GM19023 (cell line): ENCODE measurements at regions not wholly inside any gene's neighbourhood (a gene's known extent, or its start where the extent isn't known, plus 50 kb on each side); places are given as distances from the start of the nearest gene placed in this dataset.
"Not testable (repeated sequence)": the region's sequence is repeated elsewhere in the genome, so short reads cannot be mapped to it uniquely, and the experiment has no call there.

Experiments
- ATAC-seq: cut with Tn5 transposase; IDR thresholded peaks from one replicate; pipeline ENCODE4 v1.9.1; 2021; ENCODE audit warnings: mild to moderate bottlenecking, moderate library complexity; ENCODE audit not compliant: unreplicated experiment

DNA sequence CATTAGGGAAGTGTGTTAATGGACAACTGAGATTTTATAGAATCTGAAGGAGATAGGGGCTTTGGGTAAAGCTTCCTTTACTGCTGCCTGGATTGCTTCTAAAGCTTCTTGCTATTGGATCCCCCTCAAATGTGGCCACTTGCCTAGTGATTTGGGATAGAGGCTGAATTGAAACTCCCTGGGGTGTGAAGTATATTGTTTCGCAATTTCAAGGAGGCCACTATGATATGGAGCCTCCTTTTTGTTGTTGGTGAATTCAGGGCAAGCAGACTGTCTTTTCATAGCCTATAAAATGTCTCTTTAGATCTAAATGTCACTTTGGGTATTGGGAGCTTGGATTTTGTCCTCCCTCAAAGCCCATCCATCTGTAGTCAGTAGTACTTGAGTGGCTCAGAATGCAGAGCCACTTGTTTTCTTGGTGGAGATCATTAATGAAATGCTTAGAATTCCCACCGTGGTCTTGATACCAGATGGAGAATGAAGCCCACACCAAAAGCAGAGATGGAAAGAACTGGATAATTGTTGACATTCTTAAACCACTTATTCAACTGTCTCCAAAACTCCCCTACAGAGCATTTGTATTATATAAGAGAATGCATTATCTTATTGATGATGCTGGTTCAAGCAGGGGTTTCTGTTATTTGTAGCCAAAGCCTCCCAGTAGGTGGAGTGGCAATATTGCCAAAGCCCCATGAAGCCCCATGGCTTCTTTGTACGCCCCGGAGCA lies 144.3 kb upstream of the KCNE2 start:
- ATAC-seq: no peak

GRCh38 chr21:34220556-34221195 lies 143.1 kb upstream of the KCNE2 start:
- ATAC-seq: no peak

DNA sequence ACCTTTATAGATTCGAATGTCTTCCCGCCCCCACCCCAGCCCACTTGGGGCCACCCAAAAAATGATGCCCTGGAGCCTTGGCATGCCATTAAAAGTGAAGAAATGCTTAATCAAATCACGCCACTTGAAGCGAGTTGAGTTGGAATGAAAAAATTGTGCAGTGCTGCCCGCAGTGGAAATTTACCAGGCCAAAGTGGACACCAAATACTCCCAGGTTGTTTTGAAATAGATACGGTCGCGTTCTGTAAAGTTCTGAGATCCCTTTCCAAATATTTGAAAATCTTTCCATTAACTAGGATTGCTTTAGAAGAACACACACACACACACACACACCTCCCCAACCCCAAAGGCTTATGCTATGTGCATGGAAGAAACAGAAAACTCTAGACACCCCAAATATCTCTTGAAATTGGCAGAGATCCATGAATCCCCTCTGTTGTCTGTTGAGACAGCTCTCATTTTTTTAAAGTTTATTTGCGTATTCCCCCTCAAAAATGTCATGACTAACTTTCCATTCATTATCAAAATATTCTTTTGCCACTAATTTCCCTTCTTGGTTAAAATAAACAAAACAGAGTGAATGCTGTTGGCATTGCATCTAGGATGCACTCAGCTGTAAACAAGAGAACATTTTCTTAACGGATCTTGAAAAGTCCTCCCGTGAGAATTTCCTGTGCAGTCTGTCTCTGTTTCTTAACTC lies 142.3 kb upstream of the KCNE2 start:
- no peak for ATAC-seq

DNA sequence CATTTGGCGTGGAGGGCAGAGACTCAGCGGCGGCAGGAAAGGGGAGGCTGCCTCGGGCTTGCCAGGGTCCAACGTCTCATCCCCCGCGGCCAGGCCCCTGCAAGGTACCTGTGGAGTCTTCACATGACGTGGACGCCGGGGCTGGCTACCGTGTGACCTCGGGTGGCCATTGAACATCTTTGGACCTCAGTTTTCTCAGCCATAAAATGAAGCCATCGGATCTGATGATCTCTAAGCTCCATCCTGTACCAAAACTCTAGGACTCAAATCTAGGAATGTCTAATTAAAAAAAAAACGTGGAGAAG lies 141.8 kb upstream of the KCNE2 start:
- no peak for ATAC-seq

DNA sequence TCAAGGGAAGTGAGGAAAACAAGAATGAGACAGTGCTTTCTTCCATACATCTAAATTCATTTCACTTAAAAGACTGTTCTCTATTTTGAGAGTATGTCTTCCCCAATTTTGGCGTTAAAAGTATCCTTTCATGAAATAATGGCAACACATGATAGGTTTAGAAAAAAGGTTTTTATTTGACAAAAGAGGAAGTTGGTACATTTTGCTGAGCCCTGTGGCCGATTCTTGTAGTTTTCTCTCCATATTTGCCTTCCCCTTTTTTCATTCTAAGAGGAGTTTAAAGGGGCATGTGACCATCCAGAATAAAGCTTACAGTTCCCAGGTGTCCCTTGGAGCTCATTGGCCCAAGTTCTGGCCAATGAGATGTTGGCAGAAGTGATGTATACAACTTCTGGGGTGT lies 140.4 kb upstream of the KCNE2 start:
- no peak for ATAC-seq

DNA sequence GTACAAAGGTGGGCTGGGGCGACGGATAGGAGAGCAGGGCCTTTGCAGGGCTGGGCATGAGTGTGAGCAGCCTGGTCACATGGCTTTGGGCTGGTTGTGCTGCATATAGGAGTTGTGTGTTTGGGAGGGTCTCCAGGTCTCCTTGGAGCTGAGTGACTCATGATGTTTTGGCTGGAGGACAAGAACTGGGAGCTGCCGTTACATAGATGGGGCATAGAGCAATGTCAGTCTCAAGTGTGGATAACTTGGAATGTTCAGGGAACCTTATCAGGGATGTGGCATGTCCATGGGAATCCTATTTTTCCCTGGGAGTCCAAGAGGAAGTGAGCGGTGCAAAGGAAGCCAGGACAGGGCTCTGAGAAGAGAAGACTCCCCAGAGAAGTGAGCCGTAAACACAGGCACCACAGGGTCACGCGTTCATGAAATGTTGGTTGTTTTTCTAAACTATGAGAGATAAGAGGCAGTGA lies 136.4 kb upstream of the KCNE2 start:
- no peak for ATAC-seq

GRCh38 chr21:34228792-34229191 lies 135.0 kb upstream of the KCNE2 start:
- ATAC-seq: no peak

DNA sequence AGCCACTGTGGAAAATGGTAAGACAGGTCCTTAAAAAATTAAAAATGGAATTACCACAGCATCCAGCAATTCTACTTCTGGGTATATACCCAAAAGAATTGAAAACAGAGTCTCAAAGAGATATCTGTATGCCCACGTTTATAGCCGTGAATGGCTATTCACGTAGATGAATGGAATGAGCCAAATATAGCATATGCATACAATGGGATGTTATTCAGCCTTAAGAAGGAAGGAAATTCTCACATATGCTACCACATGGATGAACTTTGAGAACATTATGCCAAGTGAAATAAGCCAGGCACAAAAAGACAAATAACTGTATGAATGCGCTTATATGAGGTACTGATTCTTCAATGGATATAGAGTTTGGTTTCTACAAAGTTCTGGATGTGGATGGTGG lies 134.5 kb upstream of the KCNE2 start:
- no peak for ATAC-seq

GRCh38 chr21:34233741-34234140 lies 130.1 kb upstream of the KCNE2 start:
- ATAC-seq: not testable (repeated sequence)

DNA sequence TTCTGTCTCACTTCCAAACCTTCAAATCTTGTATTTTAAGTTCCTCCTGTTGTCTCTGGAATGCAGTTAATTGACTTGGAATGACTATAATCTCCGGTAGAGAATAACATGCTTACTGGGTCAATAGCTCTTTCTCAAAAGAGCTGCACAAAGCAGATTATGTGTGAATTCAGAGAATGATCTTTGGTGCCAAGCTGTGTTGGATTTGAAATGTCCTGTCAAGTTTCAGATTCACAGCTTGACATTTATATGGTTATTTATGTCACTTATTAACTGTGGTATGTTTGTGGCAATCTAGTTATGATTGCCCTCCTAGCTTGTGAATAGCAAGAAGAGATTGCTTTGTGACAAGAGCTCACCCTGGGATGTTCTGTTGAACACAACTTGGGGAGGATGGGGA lies 128.3 kb upstream of the KCNE2 start:
- no peak for ATAC-seq

DNA sequence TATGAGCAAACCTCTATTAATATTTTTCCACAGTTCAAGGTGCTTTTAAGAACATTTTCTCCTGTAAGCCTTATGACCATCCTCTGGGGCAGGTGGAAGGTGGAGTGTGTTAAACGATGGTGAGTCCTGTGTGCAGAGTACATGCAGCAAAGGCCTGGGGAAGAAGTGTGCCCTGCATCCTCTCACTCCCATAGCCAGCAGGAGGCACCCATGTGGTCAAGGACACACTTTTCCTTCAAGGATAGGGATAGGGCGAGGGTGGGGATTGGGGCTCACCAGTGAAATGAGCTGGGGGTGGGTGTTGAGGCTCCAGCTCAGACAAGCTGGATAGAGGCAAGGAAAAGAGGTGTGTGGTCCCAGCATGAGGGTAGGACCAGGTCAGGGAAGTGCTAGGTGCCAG lies 120.8 kb upstream of the KCNE2 start:
- ATAC-seq: no peak

GRCh38 chr21:34243562-34243961 lies 120.2 kb upstream of the KCNE2 start:
- no peak for ATAC-seq

- no peak for ATAC-seq
Measured at GRCh38 chr21:34252751-34253150, 111.1 kb upstream of the KCNE2 start.

DNA sequence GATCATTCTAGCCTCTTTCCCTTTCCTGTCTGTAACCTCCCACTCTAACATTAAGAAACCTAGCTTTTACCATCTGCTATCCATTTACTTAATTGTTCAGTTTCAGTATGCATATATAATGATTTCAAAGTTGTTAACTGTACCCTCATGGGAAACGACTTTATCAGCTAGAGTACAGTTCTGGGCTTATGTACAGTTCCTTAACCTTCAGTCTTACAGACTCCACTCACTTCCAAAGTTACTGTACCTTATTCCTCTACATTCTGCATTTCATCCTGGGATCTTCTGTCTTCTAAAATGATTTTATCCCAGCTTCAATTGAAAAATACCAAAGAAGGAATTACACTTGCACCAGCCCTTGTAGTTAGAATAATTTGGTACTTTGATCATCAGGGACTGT lies 108.7 kb upstream of the KCNE2 start:
- ATAC-seq: no peak

DNA sequence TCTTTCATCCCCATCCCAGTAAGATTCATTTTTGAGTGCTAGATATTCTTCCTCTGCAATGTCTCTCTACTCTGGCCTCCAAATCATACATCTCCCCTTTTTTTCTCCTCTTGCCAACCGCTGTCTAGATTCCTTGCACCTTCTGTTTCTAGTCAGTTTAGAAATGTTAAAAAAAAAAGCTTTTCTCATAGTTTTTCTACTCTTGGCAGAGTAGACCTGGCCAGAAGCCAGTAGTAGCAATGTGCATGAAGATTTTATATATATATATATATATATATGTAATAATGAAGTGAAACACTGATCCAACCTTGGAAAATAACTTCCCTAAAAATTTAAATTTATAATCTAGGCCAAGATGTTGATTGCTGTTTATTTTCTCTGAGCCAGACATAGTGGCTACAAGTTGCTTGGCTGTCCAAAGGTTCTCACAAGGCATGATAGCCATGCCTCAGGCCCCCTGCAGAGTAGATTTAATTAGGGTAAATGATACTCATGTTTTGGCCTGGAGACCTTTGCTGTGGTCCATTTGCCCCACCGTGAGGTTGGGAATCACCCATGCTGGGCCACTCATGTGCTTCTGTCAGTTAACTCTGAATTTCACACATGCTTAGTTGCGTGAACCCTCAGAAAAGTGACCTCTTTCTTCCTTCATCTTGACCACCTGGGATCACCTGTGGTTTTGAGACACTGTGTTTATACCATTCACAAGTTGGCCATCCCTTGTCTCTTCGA lies 103.4 kb upstream of the KCNE2 start:
- ATAC-seq: no peak

DNA sequence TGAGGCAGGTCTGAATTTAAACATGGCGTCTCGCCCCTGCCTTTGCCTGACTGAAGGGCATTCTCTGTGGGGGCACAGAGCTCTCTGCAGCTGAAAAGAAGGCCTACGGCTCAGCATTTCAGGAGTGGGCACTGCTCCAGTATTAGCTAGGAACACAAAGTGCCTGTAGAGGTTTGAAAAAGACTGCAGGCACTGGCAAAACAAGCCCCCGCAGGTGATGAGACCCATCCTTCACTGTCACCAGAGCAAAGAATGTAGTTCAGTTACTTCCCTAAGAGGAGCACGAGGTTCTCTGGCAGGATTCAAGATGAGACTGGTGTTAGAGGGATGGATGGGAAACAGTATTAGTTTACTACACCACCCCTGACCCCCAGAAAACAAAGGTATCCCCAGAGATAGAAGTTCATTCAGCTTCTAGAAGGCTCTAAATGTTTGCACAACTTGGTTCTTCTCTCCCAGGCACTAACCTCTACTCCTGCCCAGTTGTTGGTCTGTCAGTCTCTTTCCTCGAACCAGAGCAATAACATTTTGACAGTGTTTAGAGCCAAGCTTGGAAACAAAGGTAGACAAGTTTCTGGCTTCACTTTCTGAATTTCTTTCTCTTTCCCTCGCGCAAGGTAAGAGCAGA lies 101.9 kb upstream of the KCNE2 start:
- ATAC-seq: no peak

- ATAC-seq: no peak
Measured at GRCh38 chr21:34262469-34262845, 101.3 kb upstream of the KCNE2 start.

GRCh38 chr21:34263629-34264028 lies 100.2 kb upstream of the KCNE2 start:
- ATAC-seq: no peak

DNA sequence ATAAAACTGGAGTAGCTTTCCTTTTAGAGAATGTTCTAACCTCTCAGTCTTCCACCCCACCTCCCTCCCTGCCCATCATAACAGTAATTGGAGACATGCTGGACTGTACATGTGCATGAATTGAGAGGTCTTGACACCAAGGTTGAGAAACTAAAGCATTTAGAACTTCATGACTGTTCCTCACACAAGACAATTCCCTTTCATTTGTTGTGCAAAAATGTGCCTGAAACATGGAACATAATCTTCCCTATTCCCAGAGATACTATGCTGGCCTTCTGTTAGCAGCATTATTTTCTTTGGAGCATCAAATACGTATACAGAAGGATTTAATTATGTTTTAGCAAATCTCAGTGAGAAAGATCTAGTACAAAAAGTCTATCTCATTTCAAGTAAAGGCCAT lies 97.5 kb upstream of the KCNE2 start:
- no peak for ATAC-seq

DNA sequence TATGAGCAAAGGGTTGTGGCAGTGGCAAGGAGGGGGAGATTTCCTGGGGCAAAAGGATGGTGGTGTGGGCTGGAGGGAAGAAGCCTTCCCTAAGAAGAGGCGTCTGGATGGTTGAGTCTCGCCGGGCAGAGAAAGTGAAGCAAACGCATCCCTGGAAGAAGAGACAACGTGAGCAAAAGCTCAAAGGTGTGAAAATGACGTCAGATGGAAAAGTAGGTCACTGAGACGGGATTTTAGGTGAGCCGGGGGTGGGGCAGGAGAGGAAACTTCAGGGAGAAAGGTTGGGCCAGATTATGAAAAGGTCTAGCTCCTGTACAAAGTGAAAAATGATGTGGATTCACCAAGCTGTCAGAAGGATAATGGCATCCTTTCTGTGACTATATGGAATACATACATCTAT lies 95.3 kb upstream of the KCNE2 start:
- ATAC-seq: no peak

GRCh38 chr21:34270411-34270810 lies 93.4 kb upstream of the KCNE2 start:
- ATAC-seq: no peak
